Lower lobe of right lung (tissue), 2 donors: ENCODE measurements at regions not wholly inside any gene's neighbourhood (a gene's known extent, or its start where the extent isn't known, plus 50 kb on each side); places are given as distances from the start of the nearest gene placed in this dataset.

Source experiments
- ATAC-seq, 2 donors: fragments of 200-7000 bp; cut with Tn5 transposase; one replicate each; pipeline ENCODE4 v1.9.1; 2020 to 2022; ENCODE audit warnings: mild to moderate bottlenecking in 2 of 2, moderate library complexity in 2 of 2
- DNase-seq: peaks from one replicate; pipeline ENCODE4 v3.0.0-alpha.2; 2020
- H3K27ac ChIP-seq: fragments of 200-600 bp; one replicate; pipeline ENCODE4 v1.8.0; 2022
- H3K27me3 ChIP-seq: fragments of 200-600 bp; one replicate; pipeline ENCODE4 v1.8.0; 2022; ENCODE audit warnings: low read depth
- H3K36me3 ChIP-seq: fragments of 200-600 bp; one replicate; pipeline ENCODE4 v1.8.0; 2022; ENCODE audit warnings: mild to moderate bottlenecking
- H3K4me1 ChIP-seq: fragments of 200-600 bp; one replicate; pipeline ENCODE4 v1.8.0; 2022
- H3K4me3 ChIP-seq: fragments of 200-600 bp; one replicate; pipeline ENCODE4 v1.8.0; 2022; ENCODE audit warnings: mild to moderate bottlenecking
- H3K9me3 ChIP-seq: fragments of 200-600 bp; one replicate; pipeline ENCODE4 v1.8.0; 2022
- intact Hi-C: fragments of 100-400 bp; cut with DNase I; formaldehyde crosslinking; loops from one replicate; pipeline ENCODE4 v1.11.0; 2022
- TF ChIP-seq, protein P1 (sequence below): fragments of 200-600 bp; IDR thresholded peaks from one replicate; pipeline ENCODE4 v1.8.0; 2022; ENCODE audit warnings: antibody characterized with exemption, mild to moderate bottlenecking
- donor health status: DM: no; HTN: yes; CAD: no; lungs with severe emphysema.

DNA sequence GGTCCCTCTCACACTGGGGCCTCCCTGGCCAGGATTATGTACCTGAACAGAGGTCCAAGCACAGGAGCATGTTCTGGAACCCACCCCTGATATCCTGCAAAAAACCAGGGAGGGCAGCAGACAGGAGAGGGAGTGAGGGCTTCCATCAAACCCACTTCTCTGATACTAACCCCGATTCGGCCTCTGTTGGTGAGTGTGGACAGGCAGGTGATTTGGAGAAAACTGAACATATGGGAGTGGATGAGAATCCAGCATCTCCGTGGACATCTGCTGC is 215.3 kb downstream of the MATN1 start:
- Histone ChIP-seq H3K4me3 (no peak overlapping the region), H3K9me3 (no peaks in the 10 kb centered on the region), H3K27me3 (peaks cover 12% of the 10 kb centered on the region), H3K36me3 (no peaks in the 10 kb centered on the region), H3K4me1 (no peaks in the 10 kb centered on the region), H3K27ac (no peak overlapping the region)
- TF ChIP-seq, protein P1, sequence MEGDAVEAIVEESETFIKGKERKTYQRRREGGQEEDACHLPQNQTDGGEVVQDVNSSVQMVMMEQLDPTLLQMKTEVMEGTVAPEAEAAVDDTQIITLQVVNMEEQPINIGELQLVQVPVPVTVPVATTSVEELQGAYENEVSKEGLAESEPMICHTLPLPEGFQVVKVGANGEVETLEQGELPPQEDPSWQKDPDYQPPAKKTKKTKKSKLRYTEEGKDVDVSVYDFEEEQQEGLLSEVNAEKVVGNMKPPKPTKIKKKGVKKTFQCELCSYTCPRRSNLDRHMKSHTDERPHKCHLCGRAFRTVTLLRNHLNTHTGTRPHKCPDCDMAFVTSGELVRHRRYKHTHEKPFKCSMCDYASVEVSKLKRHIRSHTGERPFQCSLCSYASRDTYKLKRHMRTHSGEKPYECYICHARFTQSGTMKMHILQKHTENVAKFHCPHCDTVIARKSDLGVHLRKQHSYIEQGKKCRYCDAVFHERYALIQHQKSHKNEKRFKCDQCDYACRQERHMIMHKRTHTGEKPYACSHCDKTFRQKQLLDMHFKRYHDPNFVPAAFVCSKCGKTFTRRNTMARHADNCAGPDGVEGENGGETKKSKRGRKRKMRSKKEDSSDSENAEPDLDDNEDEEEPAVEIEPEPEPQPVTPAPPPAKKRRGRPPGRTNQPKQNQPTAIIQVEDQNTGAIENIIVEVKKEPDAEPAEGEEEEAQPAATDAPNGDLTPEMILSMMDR: no peak
- ATAC-seq (no peak), DNase-seq (no peak)
- intact Hi-C loops: no loop called here

DNA sequence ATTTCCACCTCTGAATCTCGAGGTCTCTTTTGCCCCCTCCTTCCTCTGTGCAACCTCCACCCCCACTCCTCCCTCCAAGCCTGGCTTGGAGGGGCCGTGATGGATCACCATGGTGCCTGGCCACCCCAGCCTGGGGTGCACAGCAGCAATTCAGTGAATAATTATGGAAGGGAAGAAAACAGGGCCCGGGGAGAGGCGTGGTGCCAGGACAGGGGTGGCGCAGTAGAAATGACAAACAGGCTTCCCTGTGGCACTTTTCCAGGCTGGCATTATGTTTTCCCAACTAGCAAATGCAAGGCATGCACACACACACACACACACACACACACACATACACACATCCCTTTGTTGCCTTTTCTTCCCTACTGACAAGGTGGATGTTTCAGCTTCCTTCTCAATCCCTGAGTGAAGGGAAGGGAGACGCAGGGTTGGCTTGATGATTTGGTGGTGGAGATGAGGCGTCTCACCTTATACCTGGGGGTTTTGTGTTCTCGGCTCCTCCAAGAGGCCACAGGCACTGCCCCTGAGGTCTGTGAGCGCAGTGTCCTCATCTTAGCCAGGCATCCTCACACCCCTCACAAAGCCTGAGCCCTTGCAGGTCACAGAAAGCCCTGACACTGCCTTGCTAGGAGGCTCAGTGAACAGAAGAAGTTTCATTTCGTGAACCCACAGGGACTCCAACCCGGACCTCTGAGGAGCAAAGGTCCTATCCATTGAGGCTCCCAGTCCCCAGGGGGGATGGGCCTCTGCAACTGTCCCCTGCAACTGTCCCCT is 215.8 kb downstream of the MATN1 start:
- H3K27me3 ChIP-seq: peaks cover 12% of the 10 kb centered on the region
- TF ChIP-seq, protein P1: no peak
- H3K27ac ChIP-seq: no peak overlapping the region
- DNase-seq (no peak), ATAC-seq (no peak)
- no peaks in the 10 kb centered on the region for H3K9me3 ChIP-seq
- no peaks in the 10 kb centered on the region for H3K36me3 ChIP-seq
- H3K4me1 ChIP-seq: no peaks in the 10 kb centered on the region
- no peak overlapping the region for H3K4me3 ChIP-seq
- intact Hi-C loops: no loop called here

DNA sequence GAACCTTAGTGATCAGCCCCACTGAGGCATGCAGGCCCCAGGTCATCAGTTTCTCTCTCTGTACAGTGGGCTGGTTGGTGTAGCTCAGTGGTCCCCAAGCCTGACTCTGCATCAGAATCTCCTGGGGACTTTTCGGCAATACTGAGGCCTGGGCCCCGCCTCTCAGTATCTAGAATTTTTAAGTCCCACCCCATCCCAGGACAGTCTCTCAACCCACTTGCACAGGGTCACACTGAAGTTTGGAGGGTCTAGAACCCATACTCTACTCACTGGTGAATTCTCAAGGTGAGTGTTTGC is 216.4 kb downstream of the MATN1 start:
- intact Hi-C loops: no loop called here
- no peak overlapping the region for H3K4me3 ChIP-seq
- no peaks in the 10 kb centered on the region for H3K4me1 ChIP-seq
- no peaks in the 10 kb centered on the region for H3K36me3 ChIP-seq
- H3K27me3 ChIP-seq: peaks cover 12% of the 10 kb centered on the region
- H3K9me3 ChIP-seq: no peaks in the 10 kb centered on the region
- ATAC-seq: no peak
- no peak for DNase-seq
- H3K27ac ChIP-seq: no peak overlapping the region
- TF ChIP-seq, protein P1: no peak

DNA sequence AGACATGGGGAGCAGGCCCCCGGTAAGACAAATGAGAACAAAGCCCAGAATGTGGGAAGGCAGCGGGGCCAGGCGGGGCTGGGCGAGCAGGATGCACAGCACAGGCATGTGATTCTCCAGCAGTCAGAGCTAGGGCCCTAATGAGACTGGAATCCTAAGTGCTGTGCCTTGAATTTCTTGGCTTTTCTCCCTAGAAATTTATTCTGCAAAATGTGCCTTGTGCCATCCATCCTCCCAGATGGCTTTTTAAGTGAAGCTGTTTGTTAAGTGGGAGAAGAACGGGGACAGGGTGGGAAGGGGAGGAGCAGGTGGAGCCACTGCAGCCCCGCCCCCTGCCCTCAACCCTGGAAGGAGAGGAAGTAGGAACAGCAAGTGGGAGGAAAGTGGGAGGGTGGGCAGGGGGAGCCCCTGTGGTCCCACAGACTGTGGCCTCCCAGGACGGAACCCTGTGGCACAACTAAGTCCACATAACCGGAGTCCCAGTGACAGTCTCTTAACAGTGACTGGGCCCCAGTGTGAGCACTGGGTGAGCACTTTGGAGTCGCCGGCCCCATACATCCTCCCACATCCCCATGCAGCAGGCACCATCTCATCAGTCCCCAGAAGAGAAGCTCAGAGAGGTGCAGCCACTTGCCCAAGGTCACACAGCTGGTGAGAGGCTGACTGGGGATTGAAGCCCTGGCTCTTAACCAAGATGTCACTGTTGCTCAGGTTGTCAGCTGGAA is 216.9 kb downstream of the MATN1 start:
- no peaks in the 10 kb centered on the region for H3K4me1 ChIP-seq
- ATAC-seq (no peak), DNase-seq (no peak)
- H3K36me3 ChIP-seq: no peaks in the 10 kb centered on the region
- intact Hi-C loops: no loop called here
- H3K27ac ChIP-seq: no peak overlapping the region
- peaks cover 3% of the 10 kb centered on the region for H3K9me3 ChIP-seq
- no peak overlapping the region for H3K4me3 ChIP-seq
- TF ChIP-seq, protein P1: no peak
- peaks cover 12% of the 10 kb centered on the region for H3K27me3 ChIP-seq

DNA sequence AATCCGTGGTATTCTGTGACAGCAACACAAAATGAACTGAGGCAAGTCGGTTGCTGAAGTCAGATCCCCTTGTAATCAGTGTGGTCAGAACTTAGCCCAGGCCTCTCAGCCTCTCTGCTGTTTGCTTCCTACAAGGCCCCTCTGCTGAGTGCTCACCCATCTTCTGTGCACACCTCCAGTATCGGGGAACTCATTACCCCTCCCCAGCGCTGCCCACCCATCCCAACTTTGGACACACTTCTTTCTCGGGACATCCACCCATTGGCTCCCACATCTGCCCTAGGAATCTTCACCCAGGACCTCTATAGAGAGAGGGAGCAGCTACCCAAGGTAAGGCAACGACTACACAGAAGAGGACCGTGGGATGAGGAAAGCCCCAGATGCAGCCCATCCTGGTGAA is 217.5 kb downstream of the MATN1 start:
- DNase-seq: no peak
- TF ChIP-seq, protein P1: no peak
- intact Hi-C loops: no loop called here
- Histone ChIP-seq H3K9me3 (peaks cover 5% of the 10 kb centered on the region), H3K4me3 (no peak overlapping the region), H3K27me3 (peaks cover 12% of the 10 kb centered on the region), H3K36me3 (no peaks in the 10 kb centered on the region), H3K4me1 (no peaks in the 10 kb centered on the region), H3K27ac (no peak overlapping the region)
- ATAC-seq: no peak
